GM12865 (cell line): ENCODE measurements at regions not wholly inside any gene's neighbourhood (a gene's known extent, or its start where the extent isn't known, plus 50 kb on each side); places are given as distances from the start of the nearest gene placed in this dataset.

Experiments
- DNase-seq: peaks from one replicate; pipeline ENCODE4 v3.0.0; 2010; ENCODE audit warnings: low read depth
- H3K4me3 ChIP-seq: 2 replicates; pipeline ENCODE4 v1.5.1; 2011; ENCODE audit warnings: mild to moderate bottlenecking, low read depth, low read length, control low read depth
- CTCF ChIP-seq: IDR thresholded peaks from 2 replicates; pipeline ENCODE4 v1.5.1; 2011; ENCODE audit warnings: low read length, control low read depth, low read depth, inconsistent platforms; ENCODE audit not compliant: insufficient read depth; ENCODE audit errors: missing control alignments

GRCh38 chr20:48176139-48176538, 390.9 kb upstream of the SULF2 start:
- TF ChIP-seq CTCF = no peak
- DNase-seq = no peak
- H3K4me3 ChIP-seq = no peak overlapping the region

- no peak overlapping the region for H3K4me3 ChIP-seq
- no peak for DNase-seq
- TF ChIP-seq CTCF = no peak
These were observed 390.0 kb upstream of the SULF2 start for GRCh38 chr20:48175261-48175660.

- H3K4me3 ChIP-seq = no peak overlapping the region
- TF ChIP-seq CTCF = no peak
- no peak for DNase-seq
These were observed 387.0 kb upstream of the SULF2 start for GRCh38 chr20:48172357-48172702.

GRCh38 chr20:48171626-48172356, 386.5 kb upstream of the SULF2 start:
- no peak for TF ChIP-seq CTCF
- DNase-seq = no peak
- no peak overlapping the region for H3K4me3 ChIP-seq

DNA sequence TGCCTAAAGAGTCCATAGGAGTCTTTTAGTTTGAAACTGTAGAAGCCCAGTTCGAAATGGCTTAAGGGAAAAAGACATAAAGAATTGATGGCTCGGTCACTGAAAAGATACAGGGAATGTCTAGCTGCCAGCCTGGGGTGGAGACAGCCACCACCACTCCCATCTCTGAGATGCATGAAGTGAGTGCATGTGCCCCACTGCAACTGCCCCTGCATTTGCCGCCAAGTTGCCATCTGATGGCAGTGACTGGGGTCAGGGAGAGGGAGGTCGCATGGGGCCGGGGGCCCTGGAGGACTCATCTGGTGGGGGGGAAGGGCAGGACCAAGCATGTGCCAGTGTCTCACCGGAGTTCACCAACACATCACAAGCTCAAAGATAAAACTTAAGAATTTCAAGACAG, 385.8 kb upstream of the SULF2 start:
- DNase-seq = no peak
- TF ChIP-seq CTCF = no peak
- H3K4me3 ChIP-seq = no peak overlapping the region

DNA sequence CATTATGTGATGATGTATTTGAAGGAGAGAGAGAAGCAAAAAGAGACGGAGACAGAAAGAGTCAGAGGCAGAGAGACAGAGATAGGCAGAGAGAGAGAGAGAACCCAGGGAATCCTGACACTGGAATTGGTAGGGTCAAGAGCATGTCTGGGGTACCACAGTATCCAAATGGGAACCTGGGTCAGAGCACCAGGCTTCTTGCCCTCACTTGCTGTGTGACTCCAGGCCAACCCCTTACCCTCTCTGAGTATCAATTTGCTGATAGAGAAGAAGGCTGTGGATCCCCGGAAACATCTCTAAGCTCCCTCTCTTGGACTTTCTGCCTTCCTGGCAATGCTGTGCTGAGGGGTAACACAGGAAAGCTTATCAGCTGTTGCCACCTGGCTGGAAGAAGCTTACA, 385.3 kb upstream of the SULF2 start:
- no peak overlapping the region for H3K4me3 ChIP-seq
- no peak for TF ChIP-seq CTCF
- DNase-seq = no peak

DNA sequence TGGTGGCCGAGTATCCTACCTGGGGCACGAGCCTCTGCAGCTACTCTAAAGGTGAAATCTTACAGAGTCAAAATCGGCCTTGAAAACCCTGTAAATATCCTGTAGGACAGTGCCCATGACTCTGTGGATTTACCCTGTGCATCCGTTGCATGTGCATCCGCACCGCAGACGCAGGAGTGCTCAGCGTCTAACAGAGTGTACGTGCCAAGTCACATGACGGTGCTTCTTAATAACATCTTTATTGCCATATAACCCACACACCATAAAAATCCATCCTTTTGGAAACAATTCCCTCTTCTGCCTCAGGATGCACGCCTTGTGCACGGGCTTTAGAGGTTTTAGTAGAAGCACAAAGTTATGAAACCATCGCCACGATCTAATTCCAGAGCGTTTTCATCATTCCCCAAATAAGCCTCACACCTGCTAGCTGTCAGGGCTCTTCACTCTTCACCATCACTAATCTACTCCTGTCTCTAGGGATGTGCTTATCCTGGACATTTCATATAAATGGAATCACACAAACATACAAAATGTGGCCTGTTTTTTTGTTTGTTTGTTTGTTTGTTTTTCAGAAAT, 384.5 kb upstream of the SULF2 start:
- no peak for DNase-seq
- TF ChIP-seq CTCF = no peak
- no peak overlapping the region for H3K4me3 ChIP-seq
